Gastrocnemius medialis (tissue), 4 donors: ENCODE measurements at regions not wholly inside any gene's neighbourhood (a gene's known extent, or its start where the extent isn't known, plus 50 kb on each side); places are given as distances from the start of the nearest gene placed in this dataset.
"Not testable (repeated sequence)": the region's sequence is repeated elsewhere in the genome, so short reads cannot be mapped to it uniquely, and the experiment has no call there.

Experiments
- ATAC-seq, 2 donors: fragments of 150-250 bp; one replicate each; pipeline ENCODE4 v1.9.1; 2016
- DNase-seq, 2 donors: peaks; one replicate each; pipeline ENCODE4 v3.0.0-alpha.2; 2019
- H3K27ac ChIP-seq, 4 donors: fragments of 200-600 bp; sonication (generic); 1 replicate in 1 of 4; 2 replicates in 3 of 4; pipeline ENCODE4 v1.5.1; 2016 to 2018; ENCODE audit warnings: mild to moderate bottlenecking in 2 of 4, moderate library complexity in 1 of 4
- H3K27me3 ChIP-seq, 3 donors: fragments of 200-600 bp; sonication (generic) in 2 of 3; 1 replicate in 1 of 3; 2 replicates in 2 of 3; pipeline versions ENCODE4 v1.5.1 to v1.6.0; 2016 to 2019; ENCODE audit warnings: mild to moderate bottlenecking in 1 of 3, moderate library complexity in 1 of 3
- H3K36me3 ChIP-seq, 2 donors: fragments of 200-600 bp; sonication (generic) in 1 of 2; one replicate each; pipeline ENCODE4 v1.5.1; 2017 to 2018
- H3K4me1 ChIP-seq, 2 donors: fragments of 200-600 bp; sonication (generic) in 1 of 2; one replicate each; pipeline ENCODE4 v1.5.1; 2016 to 2017; ENCODE audit warnings: mild to moderate bottlenecking in 2 of 2
- H3K4me3 ChIP-seq, 4 donors: fragments of 200-600 bp; sonication (generic) in 3 of 4; 1 replicate in 1 of 4; 2 replicates in 3 of 4; pipeline ENCODE4 v1.5.1; 2016 to 2019; ENCODE audit warnings: mild to moderate bottlenecking in 2 of 4
- H3K9me3 ChIP-seq, 3 donors: fragments of 200-600 bp; sonication (generic) in 2 of 3; 1 replicate in 1 of 3; 2 replicates in 2 of 3; pipeline ENCODE4 v1.5.1; 2016 to 2019
- CTCF ChIP-seq, 5 experiments: fragments of 450-650 bp in 3 of 5; fragments of 200-600 bp in 2 of 5; sonication (generic) in 2 of 5; IDR thresholded peaks in 4 of 5; conservative IDR thresholded peaks in 1 of 5; 1 replicate in 4 of 5; 2 replicates in 1 of 5; pipeline ENCODE4 v1.5.1; 2016 to 2019; ENCODE audit warnings: antibody characterized with exemption in 5 of 5, mild to moderate bottlenecking in 3 of 5, moderate library complexity in 3 of 5
- POLR2A ChIP-seq, 2 donors: fragments of 450-650 bp; IDR thresholded peaks; one replicate each; pipeline ENCODE4 v1.6.1; 2017; ENCODE audit warnings: antibody characterized with exemption in 2 of 2, mild to moderate bottlenecking in 2 of 2, moderate library complexity in 2 of 2
- in situ Hi-C, 4 donors: fragments of 200-750 bp; cut with MboI; loops; one replicate each; pipeline versions ENCODE4 v1.15.0 to v1.8.0; 2017; ENCODE audit warnings: low sequenced_read_pairs in 4 of 4
- intact Hi-C: fragments of 100-400 bp; cut with DNase I; formaldehyde crosslinking; loops from one replicate; pipeline ENCODE4 v1.15.1; 2023; ENCODE audit warnings: low total_unique reads

GRCh38 chr17:77635176-77635575 lies 323.3 kb upstream of the TNRC6C start:
- DNase-seq: no peak
- in situ Hi-C loops: no loop called here

GRCh38 chr17:77635785-77636184 lies 322.7 kb upstream of the TNRC6C start:
- H3K9me3 ChIP-seq, H3K36me3 ChIP-seq, intact Hi-C loops, H3K4me3 ChIP-seq, ATAC-seq, H3K27ac ChIP-seq, in situ Hi-C loops, H3K27me3 ChIP-seq, H3K4me1 ChIP-seq, DNase-seq: not testable (repeated sequence)

More at GRCh38 chr17:77635176-77635575, 323.3 kb upstream of the TNRC6C start:
- Histone ChIP-seq H3K27me3 (peaks cover 0 to 3% (median 0%) of the 10 kb centered on the region in 3 donors), H3K9me3 (no peaks in the 10 kb centered on the region), H3K36me3 (no peaks in the 10 kb centered on the region), H3K4me3 (no peak overlapping the region), H3K27ac (no peak overlapping the region), H3K4me1 (no peaks in the 10 kb centered on the region)
- TF ChIP-seq CTCF (IDR thresholded peaks at IDR 0.05 in 4 of 5, conservative IDR thresholded peaks at IDR 0.05 in 1 of 5) (no peak), POLR2A (IDR thresholded peaks at IDR 0.05) (no peak)
- ATAC-seq: no peak
- intact Hi-C loops: no loop called here

GRCh38 chr17:77636835-77637817 lies 321.4 kb upstream of the TNRC6C start:
- Histone ChIP-seq H3K36me3 (no peaks in the 10 kb centered on the region), H3K4me1 (no peaks in the 10 kb centered on the region), H3K9me3 (no peaks in the 10 kb centered on the region), H3K4me3 (no peak overlapping the region), H3K27me3 (peaks cover 0 to 3% (median 0%) of the 10 kb centered on the region in 3 donors), H3K27ac (no peak overlapping the region)
- ATAC-seq (no peak), DNase-seq (no peak)
- in situ Hi-C loops: no loop called here
- TF ChIP-seq CTCF (IDR thresholded peaks at IDR 0.05 in 4 of 5, conservative IDR thresholded peaks at IDR 0.05 in 1 of 5) (no peak), POLR2A (IDR thresholded peaks at IDR 0.05) (no peak)
- intact Hi-C loops: no loop called here

GRCh38 chr17:77637818-77638575 lies 320.5 kb upstream of the TNRC6C start:
- no peak overlapping the region for H3K27ac ChIP-seq
- no peak overlapping the region for H3K4me3 ChIP-seq
- H3K36me3 ChIP-seq: no peaks in the 10 kb centered on the region
- H3K27me3 ChIP-seq: peaks cover 0 to 3% (median 0%) of the 10 kb centered on the region in 3 donors
- no peaks in the 10 kb centered on the region for H3K9me3 ChIP-seq
- in situ Hi-C loops (no loop called here), intact Hi-C loops (no loop called here)
- DNase-seq (no peak), ATAC-seq (no peak)
- no peaks in the 10 kb centered on the region for H3K4me1 ChIP-seq
- TF ChIP-seq POLR2A (IDR thresholded peaks at IDR 0.05) (no peak), CTCF (IDR thresholded peaks at IDR 0.05 in 4 of 5, conservative IDR thresholded peaks at IDR 0.05 in 1 of 5) (no peak)

GRCh38 chr17:77640252-77640651 lies 318.3 kb upstream of the TNRC6C start:
- in situ Hi-C loops: no loop called here
- TF ChIP-seq POLR2A (IDR thresholded peaks at IDR 0.05): no peak
- Histone ChIP-seq H3K36me3 (no peaks in the 10 kb centered on the region), H3K27ac (no peak overlapping the region), H3K4me3 (no peak overlapping the region), H3K4me1 (peaks cover 6 to 7% of the 10 kb centered on the region in 2 donors), H3K27me3 (peaks cover 0 to 3% (median 0%) of the 10 kb centered on the region in 3 donors), H3K9me3 (no peaks in the 10 kb centered on the region)
- ATAC-seq (no peak), DNase-seq (no peak)
- intact Hi-C loops: loop anchor here (5.0 kb wide), 1 partner anchor 33 kb away; no protein-coding TSS in a partner anchor
